ENCODE measurements at regions not wholly inside any gene's neighbourhood (a gene's known extent, or its start where the extent isn't known, plus 50 kb on each side); places are given as distances from the start of the nearest gene placed in this dataset.
A peak's percentile ranks its signal among the peaks of the same experiment; 100 is the strongest.
"Not testable (repeated sequence)": the region's sequence is repeated elsewhere in the genome, so short reads cannot be mapped to it uniquely, and the experiment has no call there.

GRCh38 chr4:118591339-118592046, 93.7 kb upstream of the METTL14 start (continued):
- TF ChIP-seq ZNF362 (CRISPR knock-in tag; IDR thresholded peaks at IDR 0.05; ENCODE audit: borderline replicate concordance): peak; percentile 98
- TF ChIP-seq FOXK1 (CRISPR knock-in tag; IDR thresholded peaks at IDR 0.05; ENCODE audit: borderline replicate concordance, low read depth): peak; percentile 93; the same call in 1 of the 2 replicates
- TF ChIP-seq HDAC1 (CRISPR knock-in tag; IDR thresholded peaks at IDR 0.05): peak; percentile 74; the same call in 1 of the 2 replicates
- TF ChIP-seq FOXC1 (CRISPR knock-in tag; IDR thresholded peaks at IDR 0.05; ENCODE audit: borderline replicate concordance): peak; percentile 57; the same call in 1 of the 2 replicates
- TF ChIP-seq PHF20 (CRISPR knock-in tag; IDR thresholded peaks at IDR 0.05): peak; percentile 97
- TF ChIP-seq KDM5B (CRISPR knock-in tag; IDR thresholded peaks at IDR 0.05; ENCODE audit: borderline replicate concordance): peak; percentile 77; the same call in 1 of the 2 replicates
- not testable (repeated sequence) for TF ChIP-seq SOX6 (IDR thresholded peaks at IDR 0.05)
- TF ChIP-seq SOX6 (CRISPR knock-in tag; IDR thresholded peaks at IDR 0.05): peak; percentile 61
- peak; percentile 43; the same call in 1 of the 2 replicates for TF ChIP-seq FOSL2 (CRISPR knock-in tag; IDR thresholded peaks at IDR 0.05)

- Histone ChIP-seq H3K4me3 (replicated peaks in 1 of 3; ENCODE audit: insufficient read depth in 1 of 3, low read depth in 2 of 3, low read length in 3 of 3) (peak overlapping the region; percentile 57 to 73 (median 73); a peak in 5 of 6 replicates), H3K9ac (ENCODE audit: insufficient read depth, low read depth, low read length) (peak overlapping the region; percentile 82), H3K4me2 (ENCODE audit: low read depth, low read length) (peak overlapping the region; percentile 78), H3K27ac (ENCODE audit: extremely low read length, insufficient read depth, low read length) (peak overlapping the region; percentile 74)
- H3K79me2 ChIP-seq (ENCODE audit: insufficient read depth, low read length); H3K4me1 ChIP-seq (ENCODE audit: insufficient read depth, low read length); FAIRE-seq; in situ Hi-C loops (cut with HindIII; ENCODE audit: extremely low pct_ligation_motif_present, low pct_unique_long_range_greater_than_20kb); H2AFZ ChIP-seq (ENCODE audit: low read length); BruUV-seq (replicated peaks); CTCF ChIA-PET (ENCODE audit: low intra/inter-chr PET ratio, low total read pairs); H3K27me3 ChIP-seq (ENCODE audit: control insufficient read depth in 1 of 2, insufficient read depth in 2 of 2, low read length in 2 of 2); H3K9me3 ChIP-seq (ENCODE audit: low read length); intact Hi-C loops (cut with micrococcal nuclease; ENCODE audit: unreplicated experiment); DNase-seq (ENCODE audit: low spot score); H4K20me1 ChIP-seq (ENCODE audit: insufficient read depth, low read length); ATAC-seq; H3K36me3 ChIP-seq (replicated peaks in 1 of 2; ENCODE audit: control insufficient read depth in 1 of 2, insufficient read depth in 2 of 2, low read length in 2 of 2): not testable (repeated sequence)
- peak; percentile 69; the same call in 1 of the 2 replicates for TF ChIP-seq ZBTB33 (CRISPR knock-in tag; IDR thresholded peaks at IDR 0.05)
- 94% methylated on average over 11 of the region's 14 CpGs for WGBS (ENCODE audit: low lambda C conversion rate)
- POLR2A ChIA-PET: interaction anchor here (1.3 kb wide), 1 partner anchor 93 kb away, joined by 5 read pairs; the partner anchor contains the start of gene METTL14
These were observed 92.9 kb upstream of the METTL14 start for GRCh38 chr4:118592289-118592688.

GRCh38 chr4:118595883-118596282, 89.3 kb upstream of the METTL14 start:
- H3K4me1 ChIP-seq (ENCODE audit: insufficient read depth, low read length); H3K36me3 ChIP-seq (replicated peaks in 1 of 2; ENCODE audit: control insufficient read depth in 1 of 2, insufficient read depth in 2 of 2, low read length in 2 of 2); FAIRE-seq; H3K27ac ChIP-seq (ENCODE audit: extremely low read length, insufficient read depth, low read length); ATAC-seq; H3K4me2 ChIP-seq (ENCODE audit: low read depth, low read length); DNase-seq (ENCODE audit: low spot score); in situ Hi-C loops (cut with HindIII; ENCODE audit: extremely low pct_ligation_motif_present, low pct_unique_long_range_greater_than_20kb); H3K79me2 ChIP-seq (ENCODE audit: insufficient read depth, low read length); CTCF ChIA-PET (ENCODE audit: low intra/inter-chr PET ratio, low total read pairs); POLR2A ChIA-PET; H4K20me1 ChIP-seq (ENCODE audit: insufficient read depth, low read length); H3K9ac ChIP-seq (ENCODE audit: insufficient read depth, low read depth, low read length); H3K27me3 ChIP-seq (ENCODE audit: control insufficient read depth in 1 of 2, insufficient read depth in 2 of 2, low read length in 2 of 2); H3K4me3 ChIP-seq (replicated peaks in 1 of 3; ENCODE audit: insufficient read depth in 1 of 3, low read depth in 2 of 3, low read length in 3 of 3); intact Hi-C loops (cut with micrococcal nuclease; ENCODE audit: unreplicated experiment); BruUV-seq (replicated peaks); H2AFZ ChIP-seq (ENCODE audit: low read length); H3K9me3 ChIP-seq (ENCODE audit: low read length): not testable (repeated sequence)
- WGBS (ENCODE audit: low lambda C conversion rate): 83% methylated on average over 2 of the region's 3 CpGs

All from HepG2 (cell line).